ENCODE measurements at regions not wholly inside any gene's neighbourhood (a gene's known extent, or its start where the extent isn't known, plus 50 kb on each side); places are given as distances from the start of the nearest gene placed in this dataset.
A peak's percentile ranks its signal among the peaks of the same experiment; 100 is the strongest.

GRCh38 chr3:81967393-81967792, 205.9 kb upstream of the GBE1 start:
- no peak for DNase-seq (ENCODE audit: low read depth)
- TF ChIP-seq CTCF (IDR thresholded peaks at IDR 0.05; ENCODE audit: insufficient read depth, low read depth, low read length, missing control alignments): no peak
- H3K4me3 ChIP-seq (ENCODE audit: low read length): no peak overlapping the region

GRCh38 chr3:81965696-81966095, 204.3 kb upstream of the GBE1 start:
- no peak for TF ChIP-seq CTCF (IDR thresholded peaks at IDR 0.05; ENCODE audit: insufficient read depth, low read depth, low read length, missing control alignments)
- no peak for DNase-seq (ENCODE audit: low read depth)

GRCh38 chr3:81962396-81962795, 201.0 kb upstream of the GBE1 start:
- TF ChIP-seq CTCF (IDR thresholded peaks at IDR 0.05; ENCODE audit: insufficient read depth, low read depth, low read length, missing control alignments): no peak
- DNase-seq (ENCODE audit: low read depth): peak; percentile 59
- H3K4me3 ChIP-seq (ENCODE audit: low read length): no peak overlapping the region

More at GRCh38 chr3:81965696-81966095, 204.3 kb upstream of the GBE1 start:
- no peak overlapping the region for H3K4me3 ChIP-seq (ENCODE audit: low read length)

- H3K4me3 ChIP-seq (ENCODE audit: low read length): no peak overlapping the region
- no peak for DNase-seq (ENCODE audit: low read depth)
- TF ChIP-seq CTCF (IDR thresholded peaks at IDR 0.05; ENCODE audit: insufficient read depth, low read depth, low read length, missing control alignments): no peak
Measured at GRCh38 chr3:81958972-81959640, 197.7 kb upstream of the GBE1 start.

GRCh38 chr3:81955878-81956277, 194.4 kb upstream of the GBE1 start:
- H3K4me3 ChIP-seq (ENCODE audit: low read length): no peak overlapping the region
- no peak for TF ChIP-seq CTCF (IDR thresholded peaks at IDR 0.05; ENCODE audit: insufficient read depth, low read depth, low read length, missing control alignments)

GRCh38 chr3:81953111-81953510, 191.7 kb upstream of the GBE1 start:
- DNase-seq (ENCODE audit: low read depth): no peak
- TF ChIP-seq CTCF (IDR thresholded peaks at IDR 0.05; ENCODE audit: insufficient read depth, low read depth, low read length, missing control alignments): no peak
- no peak overlapping the region for H3K4me3 ChIP-seq (ENCODE audit: low read length)

More at GRCh38 chr3:81955878-81956277, 194.4 kb upstream of the GBE1 start:
- DNase-seq (ENCODE audit: low read depth): no peak

- no peak for DNase-seq (ENCODE audit: low read depth)
- no peak for TF ChIP-seq CTCF (IDR thresholded peaks at IDR 0.05; ENCODE audit: insufficient read depth, low read depth, low read length, missing control alignments)
- no peak overlapping the region for H3K4me3 ChIP-seq (ENCODE audit: low read length)
Measured at GRCh38 chr3:81952141-81952540, 190.7 kb upstream of the GBE1 start.

Data from epithelial cell of esophagus (primary cell).